A549 (cell line): ENCODE measurements at regions not wholly inside any gene's neighbourhood (a gene's known extent, or its start where the extent isn't known, plus 50 kb on each side); places are given as distances from the start of the nearest gene placed in this dataset.

ENCODE experiments used
- ATAC-seq, 2 experiments: fragments of 200-7000 bp in 1 of 2; fragments of >200 bp in 1 of 2; cut with Nextera tagmentation in 1 of 2; cut with Tn5 transposase in 1 of 2; 3 replicates each; pipeline versions ENCODE4 v1.8.0 to v1.9.1; 2018 to 2020; ENCODE audit warnings: mild to moderate bottlenecking in 1 of 2, moderate library complexity in 1 of 2
- CTCF ChIA-PET: fragments of 300-600 bp; sonication (Branson Sonifier 250); formaldehyde crosslinking; extraction: SDS; loops from one replicate; lab custom pipeline; 2021; ENCODE audit warnings: antibody characterized with exemption, inconsistent platforms; lab: Yijun Ruan, JAX
- POLR2A ChIA-PET: fragments of 350-600 bp; formaldehyde crosslinking; extraction: SDS; loops from one replicate; lab custom pipeline; 2021; ENCODE audit warnings: antibody characterized with exemption, inconsistent platforms; lab: Yijun Ruan, JAX
- DNase-seq, 2 experiments: peaks; one replicate each; pipeline versions ENCODE4 v3.0.0 to v3.0.0-alpha.2; 2011 to 2016; ENCODE audit warnings: low read depth in 1 of 2, low spot score in 1 of 2
- FAIRE-seq: peaks from 2 replicates; lab custom pipeline; 2011; peaks lifted over from hg19 to GRCh38; lab: Jason Lieb, UNC
- H3K27ac ChIP-seq, 2 experiments: fragments of >200 bp; sonication (Bioruptor Twin); formaldehyde crosslinking; 3 replicates each; pipeline ENCODE4 v1.5.1; 2016 to 2017
- H3K4me1 ChIP-seq: fragments of >200 bp; sonication (Bioruptor Twin); formaldehyde crosslinking; 3 replicates; pipeline ENCODE4 v1.6.1; 2016
- H3K4me2 ChIP-seq: fragments of >200 bp; sonication (Bioruptor Twin); formaldehyde crosslinking; 3 replicates; pipeline ENCODE4 v1.6.1; 2016
- H3K4me3 ChIP-seq: fragments of >200 bp; sonication (Bioruptor Twin); formaldehyde crosslinking; 3 replicates; pipeline ENCODE4 v1.5.1; 2016
- H3K9me3 ChIP-seq: fragments of >200 bp; sonication (Bioruptor Twin); formaldehyde crosslinking; 3 replicates; pipeline ENCODE4 v1.6.1; 2016
- BHLHE40 ChIP-seq: IDR thresholded peaks from 2 replicates; pipeline ENCODE4 v1.6.1; 2012; ENCODE audit warnings: low read depth, low read length, inconsistent platforms
- CBX2 ChIP-seq: fragments of 200-600 bp; sonication (generic); IDR thresholded peaks from 2 replicates; pipeline ENCODE4 v1.6.1; 2016; ENCODE audit warnings: low read depth, mild to moderate bottlenecking, borderline replicate concordance
- CEBPB ChIP-seq, 2 experiments: fragments of >200 bp in 1 of 2; sonication (Bioruptor Twin) in 1 of 2; formaldehyde crosslinking in 1 of 2; IDR thresholded peaks; 2 replicates each; pipeline ENCODE4 v1.6.1; 2012 to 2016
- CHD2 ChIP-seq: fragments of 150-350 bp; IDR thresholded peaks from 2 replicates; pipeline ENCODE4 v1.6.1; 2014; ENCODE audit warnings: low read length; ENCODE audit not compliant: partially characterized antibody
- EP300 ChIP-seq, 2 experiments: fragments of >200 bp; sonication (Bioruptor Twin); formaldehyde crosslinking; IDR thresholded peaks; 2 replicates in 1 of 2; 3 replicates in 1 of 2; pipeline ENCODE4 v1.6.1; 2016 to 2017
- ESRRA ChIP-seq: fragments of 150-350 bp; IDR thresholded peaks from 2 replicates; pipeline ENCODE4 v1.6.1; 2014; ENCODE audit warnings: mild to moderate bottlenecking, low read length, borderline replicate concordance
- FOSB ChIP-seq: fragments of 250-450 bp; sonication (Bioruptor Pico); IDR thresholded peaks from 2 replicates; pipeline ENCODE4 v1.5.0; 2020; ENCODE audit warnings: mild to moderate bottlenecking, moderate library complexity
- HEYL ChIP-seq: fragments of 250-450 bp; sonication (Bioruptor Pico); IDR thresholded peaks from 2 replicates; pipeline ENCODE4 v1.8.0; 2021; ENCODE audit warnings: mild to moderate bottlenecking, moderate library complexity
- HOXB5 ChIP-seq: fragments of 250-450 bp; sonication (Bioruptor Pico); IDR thresholded peaks from 2 replicates; pipeline ENCODE4 v1.5.0; 2020; ENCODE audit warnings: mild to moderate bottlenecking, moderate library complexity
- JUNB ChIP-seq: fragments of >200 bp; sonication (Bioruptor Twin); formaldehyde crosslinking; IDR thresholded peaks from 2 replicates; pipeline ENCODE4 v1.6.1; 2016
- MYC ChIP-seq: IDR thresholded peaks from 2 replicates; pipeline ENCODE4 v1.6.1; 2012; ENCODE audit warnings: mild to moderate bottlenecking, inconsistent platforms, low read length, improper control_type of control experiment, borderline replicate concordance
- POLR2AphosphoS2 ChIP-seq: conservative IDR thresholded peaks from 2 replicates; pipeline ENCODE4 v1.6.1; 2012; ENCODE audit warnings: low read length, improper control_type of control experiment, inconsistent platforms
- RAD21 ChIP-seq, 2 experiments: fragments of >200 bp in 1 of 2; sonication (Bioruptor Twin) in 1 of 2; formaldehyde crosslinking in 1 of 2; IDR thresholded peaks in 1 of 2; conservative IDR thresholded peaks in 1 of 2; 2 replicates in 1 of 2; 3 replicates in 1 of 2; pipeline ENCODE4 v1.6.1; 2012 to 2018; ENCODE audit warnings: inconsistent platforms in 1 of 2
- RARB ChIP-seq: fragments of 250-450 bp; sonication (Bioruptor Pico); IDR thresholded peaks from 2 replicates; pipeline ENCODE4 v1.8.0; 2021; ENCODE audit warnings: mild to moderate bottlenecking, moderate library complexity
- SREBF2 ChIP-seq: fragments of 450-650 bp; IDR thresholded peaks from 2 replicates; pipeline ENCODE4 v1.6.1; 2014; ENCODE audit warnings: mild to moderate bottlenecking, moderate library complexity
- ZC3H11A ChIP-seq: fragments of 450-650 bp; IDR thresholded peaks from 2 replicates; pipeline ENCODE4 v1.6.1; 2014; ENCODE audit warnings: antibody characterized with exemption, mild to moderate bottlenecking
- WGBS: methylation state at CpG from one replicate; pipeline ENCODE4 v1.1.6; 2017; ENCODE audit errors: missing lambda C conversion rate; 5-methylcytosine and 5-hydroxymethylcytosine counted together
- TF ChIP-seq, protein P1 (sequence below): fragments of 250-450 bp; sonication (Bioruptor Pico); IDR thresholded peaks from 2 replicates; pipeline ENCODE4 v1.5.0; 2021; ENCODE audit warnings: mild to moderate bottlenecking, moderate library complexity, borderline replicate concordance
- TF ChIP-seq, protein P2 (sequence below): IDR thresholded peaks from 2 replicates; pipeline ENCODE4 v1.6.1; 2012
- TF ChIP-seq, protein P3 (sequence below): fragments of 250-450 bp; sonication (Bioruptor Pico); IDR thresholded peaks from 2 replicates; pipeline ENCODE4 v1.5.0; 2020; ENCODE audit warnings: low read depth, mild to moderate bottlenecking, moderate library complexity
- TF ChIP-seq, protein P4 (sequence below): fragments of 450-650 bp; IDR thresholded peaks from 2 replicates; pipeline ENCODE4 v1.6.1; 2014; ENCODE audit warnings: antibody characterized with exemption

DNA sequence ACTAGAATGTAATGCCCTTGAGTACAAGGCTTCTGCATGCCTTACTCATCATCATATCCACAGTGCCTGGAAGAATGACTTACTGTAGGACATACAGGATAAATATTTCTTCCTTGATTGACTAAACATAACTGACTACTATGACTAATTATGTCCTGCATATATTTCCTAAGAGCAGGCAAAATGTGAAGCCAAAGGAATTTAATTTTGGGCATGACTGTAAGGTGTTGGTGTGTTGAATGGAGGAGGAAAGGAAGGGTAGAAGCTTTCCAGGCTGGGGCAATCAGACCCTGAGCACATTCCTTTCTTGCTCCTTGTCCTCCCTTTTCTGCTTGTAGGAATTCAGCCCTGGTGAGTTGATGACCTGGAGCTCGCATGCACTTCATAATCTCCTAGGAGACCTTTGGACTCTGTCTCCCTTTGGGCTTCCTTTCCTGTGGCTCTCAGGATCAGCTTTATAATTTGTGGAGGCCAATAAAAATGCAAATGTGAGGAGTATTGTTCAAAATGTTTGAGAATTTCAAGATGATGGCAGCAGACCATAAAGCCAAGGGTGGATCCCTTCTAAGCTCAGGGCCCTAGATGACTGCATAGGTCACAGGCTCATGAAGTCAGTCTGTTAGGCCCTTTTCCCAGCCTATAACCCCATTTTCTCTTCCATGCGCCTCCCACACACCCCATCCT, 174.0 kb downstream of the HMHB1 start:
- Histone ChIP-seq H3K27ac (no peak overlapping the region), H3K9me3 (no peaks in the 10 kb centered on the region), H3K4me2 (peak overlapping the region; percentile 9; the same call in 1 of the 3 replicates), H3K4me3 (no peak overlapping the region), H3K4me1 (peaks cover 6% of the 10 kb centered on the region; the same call in 1 of the 3 replicates)
- FAIRE-seq (no peak), ATAC-seq (peak; percentile 24 to 64; a peak in 3 of 6 replicates), DNase-seq (no peak)
- TF ChIP-seq CHD2 (no peak), POLR2AphosphoS2 (no peak), EP300 (IDR thresholded peaks at IDR 0.05) (no peak), ZC3H11A (no peak), JUNB (no peak), CBX2 (no peak), RAD21 (conservative IDR thresholded peaks at IDR 0.05 in 1 of 2, IDR thresholded peaks at IDR 0.05 in 1 of 2) (no peak), HEYL (CRISPR knock-in tag) (no peak), SREBF2 (no peak), BHLHE40 (no peak), FOSB (no peak), MYC (no peak), CEBPB (IDR thresholded peaks at IDR 0.05) (no peak)
- TF ChIP-seq, protein P1, sequence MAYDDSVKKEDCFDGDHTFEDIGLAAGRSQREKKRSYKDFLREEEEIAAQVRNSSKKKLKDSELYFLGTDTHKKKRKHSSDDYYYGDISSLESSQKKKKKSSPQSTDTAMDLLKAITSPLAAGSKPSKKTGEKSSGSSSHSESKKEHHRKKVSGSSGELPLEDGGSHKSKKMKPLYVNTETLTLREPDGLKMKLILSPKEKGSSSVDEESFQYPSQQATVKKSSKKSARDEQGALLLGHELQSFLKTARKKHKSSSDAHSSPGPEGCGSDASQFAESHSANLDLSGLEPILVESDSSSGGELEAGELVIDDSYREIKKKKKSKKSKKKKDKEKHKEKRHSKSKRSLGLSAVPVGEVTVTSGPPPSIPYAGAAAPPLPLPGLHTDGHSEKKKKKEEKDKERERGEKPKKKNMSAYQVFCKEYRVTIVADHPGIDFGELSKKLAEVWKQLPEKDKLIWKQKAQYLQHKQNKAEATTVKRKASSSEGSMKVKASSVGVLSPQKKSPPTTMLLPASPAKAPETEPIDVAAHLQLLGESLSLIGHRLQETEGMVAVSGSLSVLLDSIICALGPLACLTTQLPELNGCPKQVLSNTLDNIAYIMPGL, result no peak
- TF ChIP-seq, protein P2, sequence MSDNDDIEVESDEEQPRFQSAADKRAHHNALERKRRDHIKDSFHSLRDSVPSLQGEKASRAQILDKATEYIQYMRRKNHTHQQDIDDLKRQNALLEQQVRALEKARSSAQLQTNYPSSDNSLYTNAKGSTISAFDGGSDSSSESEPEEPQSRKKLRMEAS, result no peak
- TF ChIP-seq, protein P3, sequence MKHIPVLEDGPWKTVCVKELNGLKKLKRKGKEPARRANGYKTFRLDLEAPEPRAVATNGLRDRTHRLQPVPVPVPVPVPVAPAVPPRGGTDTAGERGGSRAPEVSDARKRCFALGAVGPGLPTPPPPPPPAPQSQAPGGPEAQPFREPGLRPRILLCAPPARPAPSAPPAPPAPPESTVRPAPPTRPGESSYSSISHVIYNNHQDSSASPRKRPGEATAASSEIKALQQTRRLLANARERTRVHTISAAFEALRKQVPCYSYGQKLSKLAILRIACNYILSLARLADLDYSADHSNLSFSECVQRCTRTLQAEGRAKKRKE (CRISPR knock-in tag), result no peak
- TF ChIP-seq, protein P4, sequence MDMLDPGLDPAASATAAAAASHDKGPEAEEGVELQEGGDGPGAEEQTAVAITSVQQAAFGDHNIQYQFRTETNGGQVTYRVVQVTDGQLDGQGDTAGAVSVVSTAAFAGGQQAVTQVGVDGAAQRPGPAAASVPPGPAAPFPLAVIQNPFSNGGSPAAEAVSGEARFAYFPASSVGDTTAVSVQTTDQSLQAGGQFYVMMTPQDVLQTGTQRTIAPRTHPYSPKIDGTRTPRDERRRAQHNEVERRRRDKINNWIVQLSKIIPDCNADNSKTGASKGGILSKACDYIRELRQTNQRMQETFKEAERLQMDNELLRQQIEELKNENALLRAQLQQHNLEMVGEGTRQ, result no peak
- 75% methylated on average over 2 of the region's 2 CpGs for WGBS
- ChIA-PET CTCF (interaction anchor here (0.8 to 1.5 kb wide), 3 partner anchors 9 to 77 kb away, joined by 3 to 4 read pairs (median 3); no protein-coding TSS in a partner anchor), POLR2A (interaction anchor here (1.6 kb wide), 1 partner anchor 582 kb away, joined by 3 read pairs; no protein-coding TSS in a partner anchor)

DNA sequence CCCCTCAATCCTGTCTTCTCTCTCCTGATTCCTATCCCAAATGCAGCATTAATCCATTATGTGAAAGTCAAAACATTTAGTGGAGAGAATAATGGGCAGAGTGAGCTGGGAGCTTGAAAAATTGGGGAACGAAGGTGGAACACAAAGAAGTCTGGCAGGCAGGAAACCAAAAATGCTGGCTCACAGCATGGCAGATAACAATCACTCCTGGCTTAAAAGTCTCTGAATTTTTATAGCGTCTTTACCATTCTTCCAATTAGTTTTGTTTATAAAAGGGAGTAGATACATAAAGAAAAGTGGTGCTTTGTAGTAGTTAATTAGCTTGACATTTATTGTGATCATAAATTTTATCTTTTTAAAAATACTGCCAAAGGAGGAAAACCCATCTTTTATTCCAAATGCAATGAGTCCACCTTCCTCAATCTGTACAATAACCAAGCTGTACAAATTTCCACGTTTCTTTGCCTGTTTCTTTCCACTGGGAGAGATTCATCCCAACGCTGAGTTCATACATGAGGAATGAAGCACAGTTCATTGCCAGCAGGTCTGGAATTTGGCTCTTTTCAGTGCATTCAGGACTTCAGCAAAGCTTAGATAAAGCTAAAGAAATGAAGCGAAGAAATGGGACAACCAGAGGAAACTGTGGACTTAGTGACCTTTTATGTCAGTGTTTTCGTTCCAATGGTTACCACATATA, 174.7 kb downstream of the HMHB1 start:
- CTCF ChIA-PET, result interaction anchor here (1.1 to 1.5 kb wide), 2 partner anchors 9 to 18 kb away, joined by 3 to 4 read pairs; no protein-coding TSS in a partner anchor
- peaks cover 6% of the 10 kb centered on the region; the same call in 1 of the 3 replicates for H3K4me1 ChIP-seq
- DNase-seq (no peak), ATAC-seq (no peak), FAIRE-seq (no peak)
- WGBS, result 71% methylated on average over 6 of the region's 6 CpGs
- no peaks in the 10 kb centered on the region for H3K9me3 ChIP-seq
- 0 out of 3 replicates have a peak overlapping the region, but pooled peaks have one; percentile 9 for H3K4me2 ChIP-seq
- H3K27ac ChIP-seq, result no peak overlapping the region
- TF ChIP-seq ESRRA (no peak), HOXB5 (CRISPR knock-in tag) (no peak), RARB (no peak)
- POLR2A ChIA-PET, result interaction anchor here (1.6 kb wide), 1 partner anchor 582 kb away, joined by 3 read pairs; no protein-coding TSS in a partner anchor
- no peak overlapping the region for H3K4me3 ChIP-seq
